GM18951 (cell line): ENCODE measurements at regions not wholly inside any gene's neighbourhood (a gene's known extent, or its start where the extent isn't known, plus 50 kb on each side); places are given as distances from the start of the nearest gene placed in this dataset.

Source experiments
- POLR2A ChIP-seq: IDR thresholded peaks from 4 replicates; pipeline ENCODE4 v1.6.1; 2011; ENCODE audit warnings: mild to moderate bottlenecking; ENCODE audit not compliant: insufficient read length, insufficient read depth; ENCODE audit errors: extremely low read depth
- in situ Hi-C: fragments of 300-500 bp; cut with MboI; formaldehyde crosslinking; loops from one replicate; pipeline ENCODE4 v1.12.0; 2022; ENCODE audit warnings: low sequenced_read_pairs, mixed read lengths, inconsistent platforms; ENCODE audit not compliant: unreplicated experiment

DNA sequence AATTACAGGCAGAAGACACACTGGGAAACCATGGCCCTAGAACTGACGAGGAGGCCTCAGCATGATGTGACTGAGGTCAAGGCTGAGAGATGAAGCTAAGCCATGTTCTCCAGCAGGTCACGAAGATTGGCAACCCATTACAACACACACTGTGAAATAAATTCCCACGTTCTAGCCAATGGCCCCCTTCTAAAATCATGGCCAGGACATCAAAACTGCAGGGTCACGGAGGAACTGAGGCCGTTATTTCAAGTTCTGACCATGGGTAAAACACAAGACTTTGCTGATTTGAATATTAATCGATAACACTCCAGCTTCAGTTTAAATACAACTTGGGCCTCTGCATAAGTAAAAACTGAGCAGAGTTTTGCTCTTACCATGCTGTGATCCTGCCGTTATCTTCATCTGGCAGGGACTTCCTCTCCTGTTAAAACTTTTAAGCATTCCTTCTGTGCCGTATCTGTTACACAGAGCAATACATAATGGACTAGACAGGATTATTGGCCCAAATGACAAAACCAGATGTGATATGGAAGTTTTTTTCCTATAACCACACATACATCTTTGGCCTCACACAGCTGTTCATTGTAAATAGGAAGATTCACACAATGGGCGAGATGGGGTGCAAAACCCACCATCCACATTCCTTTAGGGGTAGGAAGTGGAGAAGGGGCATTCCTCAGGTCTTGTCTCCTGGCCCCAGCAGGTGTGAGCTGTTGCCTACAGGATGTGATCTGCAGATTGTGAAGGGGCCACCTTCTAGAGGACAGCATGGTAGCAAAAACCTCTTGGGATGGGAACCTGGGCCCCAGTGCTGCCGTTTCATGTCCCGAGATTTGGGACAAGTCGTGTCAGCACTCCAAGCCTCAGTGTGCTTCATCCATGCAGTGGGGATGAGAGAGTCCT, 207.4 kb downstream of the OPA1 start:
- TF ChIP-seq POLR2A: no peak
- in situ Hi-C loops: no loop called here

DNA sequence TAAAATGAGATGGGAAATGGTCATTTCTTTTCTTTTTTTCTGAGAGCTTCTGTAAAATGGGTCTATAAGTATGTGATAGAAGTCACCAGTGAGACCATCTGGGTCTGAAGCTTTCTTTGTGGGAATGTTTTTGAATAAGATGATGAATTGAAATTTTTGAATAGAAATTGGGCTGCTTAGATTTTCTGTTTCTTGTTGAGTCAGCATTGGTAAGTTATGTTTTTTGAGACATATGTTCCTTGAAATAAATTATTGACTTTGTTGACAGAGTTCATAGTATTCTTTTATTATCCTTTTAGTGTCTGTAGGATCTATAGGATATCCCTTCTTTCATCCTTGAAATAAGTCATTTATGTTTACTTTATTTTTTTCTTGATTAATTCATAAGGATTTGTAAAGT, 208.1 kb downstream of the OPA1 start:
- in situ Hi-C loops: no loop called here
- TF ChIP-seq POLR2A: no peak

DNA sequence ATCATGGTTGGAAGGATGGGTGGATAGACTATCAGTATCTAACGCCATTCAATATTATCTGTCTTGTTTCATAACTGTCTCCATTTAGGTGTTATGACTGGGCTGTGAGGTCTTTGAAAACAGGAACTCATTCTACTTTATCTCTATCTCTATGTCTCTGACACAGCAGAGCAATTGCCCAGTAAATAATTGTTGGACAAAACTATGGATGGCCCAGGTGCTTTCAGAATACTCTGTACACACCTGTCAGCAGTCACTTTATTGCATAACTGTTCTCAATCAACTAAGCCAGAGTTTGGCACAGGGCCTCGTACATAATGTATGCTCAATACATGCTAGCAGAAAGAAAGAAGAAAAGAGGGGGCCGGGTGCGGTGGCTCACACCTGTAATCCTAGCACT, 210.3 kb downstream of the OPA1 start:
- no peak for TF ChIP-seq POLR2A
- in situ Hi-C loops: no loop called here

DNA sequence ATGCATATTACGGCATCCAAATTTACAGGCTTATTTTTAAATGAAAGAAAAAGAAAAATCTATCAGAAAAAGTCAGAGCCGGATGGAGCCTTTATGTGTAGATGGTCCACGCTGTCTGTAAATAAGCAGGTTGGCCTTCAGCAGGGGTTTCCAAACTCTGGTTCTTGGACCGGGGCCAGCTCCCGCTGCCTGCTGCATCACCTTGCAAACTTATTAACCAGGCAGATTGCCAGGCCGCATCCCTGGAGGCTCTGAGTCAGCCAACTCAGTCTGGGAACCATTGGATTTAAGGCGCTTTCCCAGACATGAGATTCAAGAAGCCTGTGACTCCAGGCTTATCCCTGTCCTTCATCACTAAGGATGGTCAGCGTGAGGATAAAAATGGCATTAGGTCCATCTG, 212.4 kb downstream of the OPA1 start:
- in situ Hi-C loops: no loop called here
- no peak for TF ChIP-seq POLR2A

DNA sequence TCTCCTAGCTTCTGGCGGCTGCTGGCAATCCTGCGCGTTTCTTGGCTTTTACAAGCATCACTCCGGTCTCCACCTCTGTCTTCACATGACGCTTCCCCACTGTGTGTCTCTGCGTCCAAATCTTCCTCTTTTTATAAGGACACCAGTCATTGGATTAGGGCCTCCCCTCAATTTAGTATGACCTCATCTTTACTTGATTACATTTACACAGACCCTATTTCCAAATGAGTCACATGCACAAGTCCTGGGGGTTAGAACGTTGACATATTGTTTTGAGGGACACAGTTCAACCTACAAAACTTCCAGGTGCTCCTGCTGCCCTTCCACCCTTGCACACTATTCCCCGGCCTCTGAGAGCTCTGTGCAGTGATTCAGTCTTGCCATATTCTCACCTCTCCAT, 215.3 kb downstream of the OPA1 start:
- in situ Hi-C loops: no loop called here
- no peak for TF ChIP-seq POLR2A

DNA sequence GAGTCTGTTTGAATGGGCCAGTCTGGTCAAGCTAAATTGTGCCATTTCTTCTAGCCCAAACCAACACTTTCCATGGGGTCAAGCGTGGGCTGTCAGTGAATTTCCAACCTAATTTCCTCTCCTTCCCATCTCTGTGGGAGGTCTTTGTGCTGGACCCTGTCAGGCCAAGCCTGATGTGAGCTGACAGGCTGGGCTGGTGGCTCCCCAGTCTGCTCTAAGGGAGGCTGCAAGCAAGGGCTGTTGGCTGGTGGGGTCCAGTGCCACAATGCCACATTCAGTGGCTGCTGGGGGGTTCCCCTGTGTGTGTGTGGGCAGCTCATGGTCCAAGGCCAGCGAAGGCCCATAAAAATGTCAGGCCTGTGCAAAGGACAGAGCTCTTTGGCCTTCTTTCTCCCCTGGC, 216.1 kb downstream of the OPA1 start:
- no peak for TF ChIP-seq POLR2A
- in situ Hi-C loops: no loop called here

DNA sequence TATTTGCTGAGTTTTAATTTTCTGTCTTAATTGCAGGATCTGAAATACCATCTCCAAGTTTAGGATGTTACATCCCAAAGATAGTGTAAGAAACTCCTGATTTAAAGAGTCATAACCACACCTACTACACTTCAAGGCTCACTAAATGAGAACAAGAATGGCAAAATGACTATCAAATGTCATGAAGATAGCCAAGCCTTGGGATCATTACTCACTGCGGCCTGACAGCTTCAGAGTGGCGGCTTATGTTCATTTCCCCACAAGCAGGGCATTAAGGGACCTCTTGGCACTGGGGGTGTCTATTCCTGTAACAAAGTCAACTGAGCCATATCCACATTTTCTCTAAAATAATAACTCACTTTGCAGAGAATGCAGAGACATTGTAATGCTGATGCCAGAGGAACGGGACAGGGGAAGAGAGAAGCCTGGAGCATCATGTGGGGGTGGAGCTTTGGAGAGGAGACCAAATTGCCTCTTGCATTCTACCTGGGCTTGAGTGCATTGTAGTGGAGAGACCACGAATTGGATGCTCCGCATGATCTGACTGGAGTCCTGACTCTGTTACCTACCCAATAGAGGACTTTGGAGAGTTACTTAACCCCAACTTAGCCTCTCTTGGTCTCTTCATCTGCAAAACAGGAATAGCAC, 219.2 kb downstream of the OPA1 start:
- no peak for TF ChIP-seq POLR2A
- in situ Hi-C loops: no loop called here

DNA sequence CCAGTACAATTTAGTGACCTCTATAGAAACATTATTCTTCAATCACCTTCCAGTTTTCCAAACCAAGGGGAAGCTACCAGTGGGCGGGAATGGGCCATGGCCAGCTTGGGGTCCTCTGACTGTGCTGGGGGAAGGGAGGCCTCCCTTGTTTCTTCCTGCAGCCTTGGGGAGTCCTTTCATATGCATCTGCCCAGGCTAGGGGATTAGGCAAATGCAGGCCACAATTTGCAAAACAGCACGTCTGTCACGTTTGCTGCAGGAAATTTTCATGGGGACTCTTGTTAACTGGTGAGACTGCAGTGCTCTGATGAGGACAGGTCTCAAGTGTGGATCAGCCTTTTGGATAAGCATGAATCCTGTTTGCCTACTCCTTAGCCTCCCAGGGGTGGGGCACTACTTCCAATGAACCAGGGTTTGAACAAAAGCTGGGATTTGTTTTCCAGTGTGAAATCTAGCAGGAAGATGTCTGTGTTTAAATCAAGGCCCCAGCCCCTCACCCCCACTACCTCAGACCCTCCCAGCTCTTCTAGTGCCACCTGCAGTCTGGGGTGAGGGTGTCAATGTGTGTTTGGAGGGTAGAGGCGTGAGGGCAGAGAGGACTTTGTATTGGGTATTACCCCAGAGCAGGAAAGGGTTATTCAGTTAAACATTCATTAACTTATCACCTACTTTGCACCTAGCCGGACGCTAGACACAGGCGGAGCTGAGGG, 219.9 kb downstream of the OPA1 start:
- in situ Hi-C loops: no loop called here

DNA sequence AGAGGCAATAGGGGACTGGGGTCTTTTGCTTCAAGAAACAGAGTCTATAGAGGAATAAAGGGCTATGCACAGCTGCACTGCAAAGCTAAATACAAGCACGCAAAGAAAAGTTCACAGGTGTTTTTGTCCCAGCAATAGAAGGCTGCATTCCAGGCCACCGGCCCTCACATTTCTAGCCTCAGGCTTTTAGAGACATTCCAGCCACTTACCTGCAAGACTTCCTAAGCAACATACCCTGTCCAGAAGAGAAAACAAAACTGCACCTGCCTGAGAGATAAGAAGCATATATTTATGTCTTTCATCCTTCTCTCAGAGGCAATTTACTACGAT, 220.5 kb downstream of the OPA1 start:
- in situ Hi-C loops: no loop called here
- no peak for TF ChIP-seq POLR2A

More for the DNA sequence above, 219.9 kb downstream of the OPA1 start:
- TF ChIP-seq POLR2A: no peak

DNA sequence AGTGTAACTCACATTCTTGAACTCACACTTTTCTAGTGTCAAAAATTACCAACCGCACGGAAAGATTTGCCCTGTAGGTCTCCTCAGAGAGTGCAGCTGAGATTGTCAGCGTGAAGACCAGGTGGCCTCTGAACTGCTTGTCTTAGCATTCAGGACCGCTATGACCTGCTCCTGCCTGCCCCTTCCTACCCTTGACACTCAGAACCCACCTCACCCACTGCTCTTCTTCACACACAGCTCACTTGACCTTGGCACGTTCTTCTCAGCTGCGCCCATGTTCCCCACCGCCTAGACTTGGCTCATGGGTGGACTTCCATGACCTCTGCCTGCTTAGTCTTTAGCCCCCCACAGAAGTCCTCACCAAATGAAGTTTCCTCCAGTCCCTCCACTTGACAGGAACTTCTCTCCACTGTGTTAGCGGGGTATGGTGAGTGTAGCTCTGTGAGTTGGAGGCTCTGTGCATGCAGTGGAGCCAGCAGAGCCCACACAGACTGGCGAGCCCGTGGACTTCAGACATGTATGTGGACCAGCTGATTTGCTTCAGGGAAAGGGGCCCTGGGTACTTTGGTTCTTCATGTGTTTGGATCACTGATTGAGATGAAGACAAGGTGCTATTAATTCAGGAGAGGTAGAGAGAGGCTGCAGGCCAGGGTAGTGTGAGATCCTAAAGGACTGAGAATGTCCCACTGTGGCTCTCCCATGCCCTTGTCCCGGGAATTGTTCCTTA, 221.3 kb downstream of the OPA1 start:
- in situ Hi-C loops: no loop called here
- TF ChIP-seq POLR2A: no peak

DNA sequence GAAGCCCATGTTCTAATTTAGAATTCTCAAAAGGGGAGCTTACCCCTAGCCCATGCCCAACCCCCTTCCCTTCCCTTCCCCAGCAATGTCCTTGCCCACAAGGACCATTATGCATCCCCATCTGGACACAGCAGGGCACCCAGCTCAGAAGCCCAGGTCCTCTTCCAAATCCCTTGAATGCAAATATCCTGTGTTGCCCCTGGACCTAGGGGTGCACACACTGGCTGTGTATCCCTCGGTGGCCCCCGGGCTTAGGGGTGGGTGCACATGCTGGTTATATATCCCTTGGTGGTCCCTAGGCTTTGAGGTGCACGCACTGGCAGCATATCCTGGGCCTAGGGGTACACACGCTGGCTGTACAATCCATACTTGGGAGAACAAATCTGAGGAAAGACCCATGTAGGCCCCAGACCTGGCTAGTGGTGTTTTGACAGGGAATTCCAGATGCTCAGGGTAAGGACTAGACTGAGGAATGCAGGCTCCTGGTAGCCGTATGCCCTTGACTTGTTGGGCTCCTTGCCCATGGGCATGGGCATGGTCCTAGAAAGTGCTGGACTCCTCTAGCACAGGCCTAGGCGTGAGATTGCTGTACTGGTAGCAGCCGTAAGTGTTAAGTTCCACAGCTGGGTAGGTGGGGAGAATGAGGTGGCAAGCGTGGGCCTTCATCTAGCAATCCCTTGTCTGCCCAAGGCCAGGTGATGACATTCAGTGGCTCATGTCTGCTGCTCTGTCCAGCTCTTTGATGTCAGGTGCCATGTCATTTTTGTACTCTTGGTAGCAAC, 222.4 kb downstream of the OPA1 start:
- no peak for TF ChIP-seq POLR2A
- in situ Hi-C loops: no loop called here

DNA sequence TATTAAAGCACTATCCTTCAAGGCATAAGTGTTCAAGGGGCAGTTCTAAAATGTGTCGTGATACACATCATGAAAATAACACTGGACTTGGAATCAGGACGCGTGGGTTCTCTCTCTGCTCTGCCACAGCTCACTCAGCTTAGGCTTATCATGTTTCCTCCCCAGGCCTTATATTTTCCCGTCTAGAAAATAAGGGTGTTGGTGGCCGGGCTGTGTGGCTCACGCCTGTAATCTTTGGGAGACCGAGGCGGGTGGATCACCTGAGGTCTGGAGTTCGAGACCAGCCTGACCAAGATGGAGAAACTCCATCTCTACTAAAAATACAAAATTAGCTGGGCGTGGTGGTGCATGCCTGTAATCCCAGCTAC, 223.0 kb downstream of the OPA1 start:
- in situ Hi-C loops: no loop called here
- TF ChIP-seq POLR2A: no peak

DNA sequence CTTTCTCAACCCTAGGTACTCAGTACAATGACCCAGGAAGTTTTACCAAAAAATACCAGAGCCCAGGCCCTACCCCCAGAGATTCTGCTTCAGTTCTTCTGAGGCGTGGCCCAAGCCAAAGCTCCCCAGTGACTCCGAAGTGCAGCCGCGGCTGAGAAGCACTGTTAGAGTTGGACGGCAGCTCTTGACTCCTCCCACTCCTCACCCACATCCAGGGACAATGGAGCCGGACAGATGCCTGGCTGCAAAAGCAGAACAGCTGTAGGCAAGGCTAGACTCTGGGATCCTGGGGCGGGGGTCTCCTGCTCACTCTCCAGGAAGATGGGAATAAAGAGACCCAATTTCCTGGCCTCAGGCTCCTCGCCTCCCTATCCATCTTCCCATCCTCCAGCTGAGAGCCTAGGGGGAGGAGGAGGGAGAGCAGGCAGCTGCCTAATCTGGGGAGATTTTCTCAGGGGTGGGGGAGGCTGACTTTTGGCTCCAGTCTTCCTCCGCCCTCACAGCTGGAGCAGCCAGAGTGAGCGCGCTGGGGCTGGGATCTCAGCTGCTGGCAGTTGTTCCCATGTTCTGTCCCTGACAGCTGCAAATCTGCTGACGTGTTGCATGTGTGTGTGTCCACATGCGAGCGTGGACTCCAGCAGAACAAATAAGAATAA, 223.8 kb downstream of the OPA1 start:
- in situ Hi-C loops: no loop called here
- no peak for TF ChIP-seq POLR2A
